GM12878 (cell line): ENCODE measurements at regions not wholly inside any gene's neighbourhood (a gene's known extent, or its start where the extent isn't known, plus 50 kb on each side); places are given as distances from the start of the nearest gene placed in this dataset.

Experiments
- ATAC-seq: fragments of 200-7000 bp; cut with Tn5 transposase; 3 replicates; pipeline ENCODE4 v1.9.1; 2020; ENCODE audit warnings: mild to moderate bottlenecking, moderate library complexity
- BruUV-seq: library from RNA; stranded (reverse); fragments of 400-500 nt; replicated peaks from 2 replicates; lab custom pipeline; 2021; lab: Mats Ljungman, UMichigan
- CTCF ChIA-PET: fragments of 300-600 bp; sonication (Branson Sonifier 250); formaldehyde crosslinking; extraction: SDS; loops from one replicate; lab custom pipeline; 2021; ENCODE audit warnings: inconsistent platforms; lab: Yijun Ruan, JAX
- POLR2A ChIA-PET: fragments of 350-600 bp; formaldehyde crosslinking; extraction: SDS; loops from one replicate; lab custom pipeline; 2021; ENCODE audit warnings: inconsistent platforms; lab: Charles Lee
- RAD21 ChIA-PET: fragments of 300-600 bp; sonication (Branson Sonifier 250); formaldehyde crosslinking; loops from one replicate; lab custom pipeline; 2023; ENCODE audit warnings: antibody characterized with exemption; ENCODE audit not compliant: unreplicated experiment; lab: Charles Lee
- SMC1A ChIA-PET: fragments of 300-600 bp; sonication (Branson Sonifier 250); formaldehyde crosslinking; loops from one replicate; lab custom pipeline; 2023; ENCODE audit not compliant: unreplicated experiment, uncharacterized antibody; lab: Charles Lee
- DNase-seq: peaks from one replicate; pipeline ENCODE4 v3.0.0-alpha.2; 2011; ENCODE audit warnings: low read depth, low spot score
- FAIRE-seq: peaks from 3 replicates; lab custom pipeline; 2011; peaks lifted over from hg19 to GRCh38; lab: Jason Lieb, UNC
- H2AFZ ChIP-seq: 2 replicates; pipeline ENCODE4 v1.6.0; 2011; ENCODE audit warnings: low read depth, low read length, control low read depth; ENCODE audit not compliant: control insufficient read depth
- H3K27ac ChIP-seq: 2 replicates; pipeline ENCODE4 v1.5.1; 2011; ENCODE audit warnings: control low read depth; ENCODE audit not compliant: control insufficient read depth, insufficient read depth
- H3K27me3 ChIP-seq, 2 experiments: replicated peaks in 1 of 2; 2 replicates each; pipeline versions ENCODE4 v1.6.0 to v1.6.1; 2011; ENCODE audit warnings: low read length in 1 of 2; ENCODE audit not compliant: control insufficient read depth in 2 of 2, insufficient read depth in 2 of 2
- H3K36me3 ChIP-seq, 2 experiments: 2 replicates each; pipeline ENCODE4 v1.5.1; 2011; ENCODE audit warnings: low read length in 1 of 2; ENCODE audit not compliant: control insufficient read depth in 2 of 2, insufficient read depth in 2 of 2
- H3K4me1 ChIP-seq: 2 replicates; pipeline ENCODE4 v1.6.1; 2011; ENCODE audit warnings: mild to moderate bottlenecking, low read length, moderate library complexity, mixed read lengths; ENCODE audit not compliant: control insufficient read depth, insufficient read depth
- H3K4me2 ChIP-seq: 2 replicates; pipeline ENCODE4 v1.6.0; 2011; ENCODE audit warnings: control low read depth; ENCODE audit not compliant: control insufficient read depth, insufficient read depth
- H3K4me3 ChIP-seq: fragments of 200-600 bp; sonication (generic); 2 replicates; pipeline ENCODE4 v1.5.1; 2016
- H3K79me2 ChIP-seq: 2 replicates; pipeline ENCODE4 v1.6.0; 2011; ENCODE audit warnings: low read length; ENCODE audit not compliant: control insufficient read depth, insufficient read depth
- H3K9ac ChIP-seq: 2 replicates; pipeline ENCODE4 v1.8.0; 2011; ENCODE audit warnings: low read length, control low read depth, mixed read lengths; ENCODE audit not compliant: control insufficient read depth, insufficient read depth
- H3K9me3 ChIP-seq: replicated peaks from 3 replicates; pipeline ENCODE4 v1.5.1; 2011; ENCODE audit warnings: mild to moderate bottlenecking, low read length; ENCODE audit not compliant: control insufficient read depth, insufficient read depth
- H4K20me1 ChIP-seq: 2 replicates; pipeline ENCODE4 v1.6.0; 2011; ENCODE audit not compliant: control insufficient read depth, insufficient read depth
- ASH2L ChIP-seq: fragments of 300-600, 200-600 bp; sonication (generic); IDR thresholded peaks from 2 replicates; pipeline ENCODE4 v1.6.1; 2017; ENCODE audit warnings: low read depth, mild to moderate bottlenecking, borderline replicate concordance
- BHLHE40 ChIP-seq, 2 experiments: fragments of 450-650 bp in 1 of 2; IDR thresholded peaks; 2 replicates each; pipeline ENCODE4 v1.6.1; 2011 to 2017; ENCODE audit warnings: low read depth in 2 of 2, borderline replicate concordance in 1 of 2, improper control_type of control experiment in 1 of 2, low read length in 1 of 2, mild to moderate bottlenecking in 1 of 2
- CEBPZ ChIP-seq: fragments of 150-350 bp; IDR thresholded peaks from 2 replicates; pipeline ENCODE4 v1.6.1; 2016; ENCODE audit warnings: low read depth, low read length
- ESRRA ChIP-seq: IDR thresholded peaks from 2 replicates; pipeline ENCODE4 v1.6.1; 2012; ENCODE audit warnings: mild to moderate bottlenecking, low read length, improper control_type of control experiment
- GATAD2B ChIP-seq: fragments of 450-650 bp; conservative IDR thresholded peaks from 2 replicates; pipeline ENCODE4 v1.6.1; 2017; ENCODE audit warnings: low read depth, mild to moderate bottlenecking, moderate library complexity
- JUNB ChIP-seq: IDR thresholded peaks from 2 replicates; pipeline ENCODE4 v1.6.1; 2016; ENCODE audit warnings: antibody characterized with exemption, mild to moderate bottlenecking
- KDM1A ChIP-seq: fragments of 200-600 bp; sonication (generic); IDR thresholded peaks from 2 replicates; pipeline ENCODE4 v1.6.1; 2016; ENCODE audit warnings: borderline replicate concordance
- PAX8 ChIP-seq: fragments of 450-650 bp; IDR thresholded peaks from 2 replicates; pipeline ENCODE4 v1.6.1; 2017; ENCODE audit warnings: mild to moderate bottlenecking, moderate library complexity
- SMAD1 ChIP-seq: fragments of 450-650 bp; IDR thresholded peaks from 2 replicates; pipeline ENCODE4 v1.6.1; 2018; ENCODE audit warnings: mild to moderate bottlenecking, low read depth; ENCODE audit not compliant: partially characterized antibody
- SP1 ChIP-seq: IDR thresholded peaks from one replicate; pipeline ENCODE4 v1.6.1; 2011; ENCODE audit warnings: low read depth, low read length
- ZNF592 ChIP-seq: fragments of 450-650 bp; IDR thresholded peaks from 2 replicates; pipeline ENCODE4 v1.6.1; 2017; ENCODE audit warnings: mild to moderate bottlenecking, moderate library complexity
- WGBS: methylation state at CpG from one replicate; pipeline ENCODE4 v1.1.6; 2016; ENCODE audit warnings: low lambda C conversion rate; ENCODE audit not compliant: insufficient replicate concordance, insufficient coverage; ENCODE audit errors: missing lambda C conversion rate; 5-methylcytosine and 5-hydroxymethylcytosine counted together
- in situ Hi-C: fragments of 300-500 bp; cut with MboI; formaldehyde crosslinking; loops from 9 replicates; pipeline ENCODE4 v1.14.3; 2018; ENCODE audit warnings: mixed read lengths
- intact Hi-C: fragments of 100-400 bp; cut with micrococcal nuclease; formaldehyde crosslinking; loops from one replicate; pipeline ENCODE4 v1.14.2; 2022; ENCODE audit not compliant: unreplicated experiment
- TF ChIP-seq, protein P1 (sequence below): fragments of 450-650 bp; IDR thresholded peaks from 2 replicates; pipeline ENCODE4 v1.6.1; 2017; ENCODE audit warnings: borderline replicate concordance
- TF ChIP-seq, protein P2 (sequence below): IDR thresholded peaks from 2 replicates; pipeline ENCODE4 v1.6.1; 2011; ENCODE audit warnings: borderline replicate concordance, low read depth, mild to moderate bottlenecking, moderate library complexity, mixed read lengths, low read length; ENCODE audit not compliant: insufficient read depth; ENCODE audit errors: extremely low read length

GRCh38 chr12:131369094-131369845, 341.6 kb upstream of the SFSWAP start:
- intact Hi-C loops, result no loop called here
- SMC1A ChIA-PET, result no interaction called here
- ATAC-seq (no peak), FAIRE-seq (no peak), DNase-seq (no peak)
- CTCF ChIA-PET, result no interaction called here
- no peaks in the 10 kb centered on the region for H3K36me3 ChIP-seq
- no TSS peak for BruUV-seq
- H4K20me1 ChIP-seq, result no peaks in the 10 kb centered on the region
- no peaks in the 10 kb centered on the region for H3K79me2 ChIP-seq
- no peak overlapping the region for H3K9ac ChIP-seq
- H3K4me2 ChIP-seq, result no peak overlapping the region
- no peak overlapping the region for H3K4me3 ChIP-seq
- no peaks in the 10 kb centered on the region for H3K27me3 ChIP-seq
- no peak overlapping the region for H3K27ac ChIP-seq
- RAD21 ChIA-PET, result no interaction called here
- in situ Hi-C loops, result no loop called here
- WGBS, result 45% methylated on average over 18 of the region's 18 CpGs
- POLR2A ChIA-PET, result no interaction called here
- H3K4me1 ChIP-seq, result no peaks in the 10 kb centered on the region
- no peaks in the 10 kb centered on the region for H3K9me3 ChIP-seq
- H2AFZ ChIP-seq, result no peak overlapping the region
- TF ChIP-seq KDM1A (no peak), ASH2L (no peak), ZNF592 (no peak), GATAD2B (no peak), JUNB (no peak), CEBPZ (no peak), SP1 (no peak), ESRRA (no peak), SMAD1 (no peak), BHLHE40 (IDR thresholded peaks at IDR 0.05; ENCODE audit: borderline replicate concordance in 1 of 2, low read depth in 2 of 2, low read length in 1 of 2) (no peak), PAX8 (no peak)
- TF ChIP-seq, protein P1, sequence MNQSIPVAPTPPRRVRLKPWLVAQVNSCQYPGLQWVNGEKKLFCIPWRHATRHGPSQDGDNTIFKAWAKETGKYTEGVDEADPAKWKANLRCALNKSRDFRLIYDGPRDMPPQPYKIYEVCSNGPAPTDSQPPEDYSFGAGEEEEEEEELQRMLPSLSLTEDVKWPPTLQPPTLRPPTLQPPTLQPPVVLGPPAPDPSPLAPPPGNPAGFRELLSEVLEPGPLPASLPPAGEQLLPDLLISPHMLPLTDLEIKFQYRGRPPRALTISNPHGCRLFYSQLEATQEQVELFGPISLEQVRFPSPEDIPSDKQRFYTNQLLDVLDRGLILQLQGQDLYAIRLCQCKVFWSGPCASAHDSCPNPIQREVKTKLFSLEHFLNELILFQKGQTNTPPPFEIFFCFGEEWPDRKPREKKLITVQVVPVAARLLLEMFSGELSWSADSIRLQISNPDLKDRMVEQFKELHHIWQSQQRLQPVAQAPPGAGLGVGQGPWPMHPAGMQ, result no peak
- TF ChIP-seq, protein P2, sequence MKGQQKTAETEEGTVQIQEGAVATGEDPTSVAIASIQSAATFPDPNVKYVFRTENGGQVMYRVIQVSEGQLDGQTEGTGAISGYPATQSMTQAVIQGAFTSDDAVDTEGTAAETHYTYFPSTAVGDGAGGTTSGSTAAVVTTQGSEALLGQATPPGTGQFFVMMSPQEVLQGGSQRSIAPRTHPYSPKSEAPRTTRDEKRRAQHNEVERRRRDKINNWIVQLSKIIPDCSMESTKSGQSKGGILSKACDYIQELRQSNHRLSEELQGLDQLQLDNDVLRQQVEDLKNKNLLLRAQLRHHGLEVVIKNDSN, result no peak
